Astrocyte (in vitro differentiated cells and primary cell): ENCODE measurements at regions not wholly inside any gene's neighbourhood (a gene's known extent, or its start where the extent isn't known, plus 50 kb on each side); places are given as distances from the start of the nearest gene placed in this dataset.

ENCODE experiments used
- DNase-seq: peaks from one replicate; pipeline ENCODE4 v3.0.0-alpha.2; 2010; ENCODE audit warnings: low read depth
- FAIRE-seq: peaks from 2 replicates; lab custom pipeline; 2011; peaks lifted over from hg19 to GRCh38; lab: Jason Lieb, UNC
- H2AFZ ChIP-seq: 2 replicates; pipeline ENCODE4 v1.6.0; 2012; ENCODE audit warnings: low read depth, low read length, inconsistent platforms
- H3K27ac ChIP-seq: 2 replicates; pipeline ENCODE4 v1.5.1; 2011; ENCODE audit warnings: low read depth, low read length, inconsistent platforms
- H3K27me3 ChIP-seq: 2 replicates; pipeline ENCODE4 v1.6.0; 2011; ENCODE audit warnings: low read length, inconsistent platforms; ENCODE audit not compliant: insufficient read depth
- H3K36me3 ChIP-seq: 2 replicates; pipeline ENCODE4 v1.5.1; 2011; ENCODE audit warnings: low read length, inconsistent platforms; ENCODE audit not compliant: insufficient read depth
- H3K4me1 ChIP-seq: 2 replicates; pipeline ENCODE4 v1.5.1; 2011; ENCODE audit warnings: low read length, inconsistent platforms; ENCODE audit not compliant: insufficient read depth
- H3K4me2 ChIP-seq: 2 replicates; pipeline ENCODE4 v1.6.0; 2012; ENCODE audit warnings: low read length, inconsistent platforms
- H3K4me3 ChIP-seq: 2 replicates; pipeline ENCODE4 v1.5.1; 2011; ENCODE audit warnings: low read depth, mild to moderate bottlenecking, low read length, inconsistent platforms; ENCODE audit not compliant: insufficient read depth
- H3K79me2 ChIP-seq: 2 replicates; pipeline ENCODE4 v1.6.0; 2012; ENCODE audit warnings: mild to moderate bottlenecking, low read length, inconsistent platforms; ENCODE audit not compliant: insufficient read depth
- H3K9ac ChIP-seq: 2 replicates; pipeline ENCODE4 v1.6.0; 2012; ENCODE audit warnings: mild to moderate bottlenecking, low read length, inconsistent platforms
- H3K9me3 ChIP-seq: 2 replicates; pipeline ENCODE4 v1.5.1; 2012; ENCODE audit warnings: low read depth, mild to moderate bottlenecking, low read length, inconsistent platforms; ENCODE audit not compliant: insufficient read depth
- H4K20me1 ChIP-seq: 2 replicates; pipeline ENCODE4 v1.6.0; 2012; ENCODE audit warnings: low read length, inconsistent platforms; ENCODE audit not compliant: insufficient read depth
- H3K27ac Mint-ChIP-seq: one replicate; pipeline ENCODE4 v1.8.0; 2021; ENCODE audit warnings: mild to moderate bottlenecking, mixed read lengths; ENCODE audit not compliant: unreplicated experiment
- H3K27me3 Mint-ChIP-seq: one replicate; pipeline ENCODE4 v1.8.0; 2021; ENCODE audit warnings: low read depth, mixed read lengths; ENCODE audit not compliant: unreplicated experiment
- H3K36me3 Mint-ChIP-seq: one replicate; pipeline ENCODE4 v1.8.0; 2021; ENCODE audit warnings: low read depth, mixed read lengths; ENCODE audit not compliant: unreplicated experiment
- H3K4me1 Mint-ChIP-seq: one replicate; pipeline ENCODE4 v1.8.0; 2021; ENCODE audit warnings: low read depth, mixed read lengths; ENCODE audit not compliant: unreplicated experiment
- H3K4me3 Mint-ChIP-seq: one replicate; pipeline ENCODE4 v1.8.0; 2021; ENCODE audit warnings: mild to moderate bottlenecking, moderate library complexity, mixed read lengths; ENCODE audit not compliant: unreplicated experiment
- H3K9me3 Mint-ChIP-seq: one replicate; pipeline ENCODE4 v1.8.0; 2021; ENCODE audit warnings: mild to moderate bottlenecking, mixed read lengths; ENCODE audit not compliant: unreplicated experiment
- EZH2 ChIP-seq: IDR thresholded peaks from 2 replicates; pipeline ENCODE4 v1.6.1; 2012; ENCODE audit warnings: mild to moderate bottlenecking, low read length, inconsistent platforms; ENCODE audit not compliant: insufficient read depth
- TF ChIP-seq, protein P1 (sequence below): IDR thresholded peaks from 2 replicates; pipeline ENCODE4 v1.5.1; 2011; ENCODE audit warnings: low read depth, mild to moderate bottlenecking, inconsistent platforms, low read length, moderate library complexity; ENCODE audit not compliant: insufficient read depth

- no peak overlapping the region for H3K4me3 Mint-ChIP-seq
- no peak overlapping the region for H3K4me3 ChIP-seq
- peak overlapping the region; percentile 68 for H3K27ac Mint-ChIP-seq
- no peaks in the 10 kb centered on the region for H3K27me3 Mint-ChIP-seq
- H3K27me3 ChIP-seq, result peaks cover 2% of the 10 kb centered on the region
- TF ChIP-seq, protein P1, sequence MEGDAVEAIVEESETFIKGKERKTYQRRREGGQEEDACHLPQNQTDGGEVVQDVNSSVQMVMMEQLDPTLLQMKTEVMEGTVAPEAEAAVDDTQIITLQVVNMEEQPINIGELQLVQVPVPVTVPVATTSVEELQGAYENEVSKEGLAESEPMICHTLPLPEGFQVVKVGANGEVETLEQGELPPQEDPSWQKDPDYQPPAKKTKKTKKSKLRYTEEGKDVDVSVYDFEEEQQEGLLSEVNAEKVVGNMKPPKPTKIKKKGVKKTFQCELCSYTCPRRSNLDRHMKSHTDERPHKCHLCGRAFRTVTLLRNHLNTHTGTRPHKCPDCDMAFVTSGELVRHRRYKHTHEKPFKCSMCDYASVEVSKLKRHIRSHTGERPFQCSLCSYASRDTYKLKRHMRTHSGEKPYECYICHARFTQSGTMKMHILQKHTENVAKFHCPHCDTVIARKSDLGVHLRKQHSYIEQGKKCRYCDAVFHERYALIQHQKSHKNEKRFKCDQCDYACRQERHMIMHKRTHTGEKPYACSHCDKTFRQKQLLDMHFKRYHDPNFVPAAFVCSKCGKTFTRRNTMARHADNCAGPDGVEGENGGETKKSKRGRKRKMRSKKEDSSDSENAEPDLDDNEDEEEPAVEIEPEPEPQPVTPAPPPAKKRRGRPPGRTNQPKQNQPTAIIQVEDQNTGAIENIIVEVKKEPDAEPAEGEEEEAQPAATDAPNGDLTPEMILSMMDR, result no peak
- TF ChIP-seq EZH2, result no peak
- no peak for FAIRE-seq
- H3K36me3 ChIP-seq, result no peaks in the 10 kb centered on the region
- no peaks in the 10 kb centered on the region for H4K20me1 ChIP-seq
- peaks cover 9% of the 10 kb centered on the region for H3K4me1 ChIP-seq
- no peak overlapping the region for H3K27ac ChIP-seq
- H3K4me1 Mint-ChIP-seq, result peaks cover 13% of the 10 kb centered on the region
- H3K9ac ChIP-seq, result no peak overlapping the region
- DNase-seq, result no peak
- no peak overlapping the region for H3K4me2 ChIP-seq
- no peaks in the 10 kb centered on the region for H3K9me3 ChIP-seq
- no peaks in the 10 kb centered on the region for H3K79me2 ChIP-seq
- H2AFZ ChIP-seq, result no peak overlapping the region
- H3K9me3 Mint-ChIP-seq, result no peaks in the 10 kb centered on the region
- H3K36me3 Mint-ChIP-seq, result no peaks in the 10 kb centered on the region
Measured at GRCh38 chr12:63318933-63319332, 167.9 kb upstream of the AVPR1A start.

GRCh38 chr12:63318313-63318712 is 167.3 kb upstream of the AVPR1A start:
- Histone ChIP-seq H3K27me3 (peaks cover 2% of the 10 kb centered on the region), H3K27ac (no peak overlapping the region), H3K36me3 (no peaks in the 10 kb centered on the region), H3K4me3 (no peak overlapping the region), H2AFZ (no peak overlapping the region), H3K79me2 (no peaks in the 10 kb centered on the region), H3K4me2 (no peak overlapping the region), H4K20me1 (no peaks in the 10 kb centered on the region), H3K9me3 (no peaks in the 10 kb centered on the region), H3K4me1 (peaks cover 9% of the 10 kb centered on the region), H3K9ac (no peak overlapping the region)
- no peak overlapping the region for H3K27ac Mint-ChIP-seq
- FAIRE-seq (no peak), DNase-seq (no peak)
- TF ChIP-seq, protein P1, result no peak
- no peak for TF ChIP-seq EZH2
- no peaks in the 10 kb centered on the region for H3K9me3 Mint-ChIP-seq
- no peaks in the 10 kb centered on the region for H3K27me3 Mint-ChIP-seq
- H3K4me1 Mint-ChIP-seq, result peaks cover 13% of the 10 kb centered on the region
- H3K36me3 Mint-ChIP-seq, result no peaks in the 10 kb centered on the region
- no peak overlapping the region for H3K4me3 Mint-ChIP-seq

DNA sequence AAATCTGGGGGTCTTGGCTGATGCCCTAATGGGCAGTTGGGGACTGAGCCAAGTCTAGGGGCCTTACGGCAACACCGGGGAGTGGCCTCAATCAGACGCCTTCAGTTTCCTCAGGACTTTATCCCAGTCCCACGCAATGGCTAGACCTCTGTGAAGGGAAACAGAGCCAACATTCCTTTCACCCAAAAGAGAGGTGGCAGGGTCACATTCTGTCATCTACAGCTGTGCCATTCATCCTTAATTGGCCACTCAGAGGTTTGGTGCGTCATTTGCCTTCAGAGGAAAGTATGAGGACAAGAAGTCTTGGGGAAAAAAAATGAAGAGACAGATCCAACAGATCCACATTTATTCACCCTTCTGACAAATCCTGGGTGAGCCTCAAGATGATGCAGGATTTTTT is 166.9 kb upstream of the AVPR1A start:
- Histone ChIP-seq H3K27ac (no peak overlapping the region), H3K4me3 (no peak overlapping the region), H2AFZ (no peak overlapping the region), H4K20me1 (no peaks in the 10 kb centered on the region), H3K27me3 (peaks cover 2% of the 10 kb centered on the region), H3K36me3 (no peaks in the 10 kb centered on the region), H3K4me2 (no peak overlapping the region), H3K9ac (no peak overlapping the region), H3K4me1 (peaks cover 9% of the 10 kb centered on the region), H3K79me2 (no peaks in the 10 kb centered on the region), H3K9me3 (no peaks in the 10 kb centered on the region)
- DNase-seq (no peak), FAIRE-seq (no peak)
- no peak for TF ChIP-seq EZH2
- TF ChIP-seq, protein P1, result no peak
- H3K36me3 Mint-ChIP-seq, result no peaks in the 10 kb centered on the region
- no peaks in the 10 kb centered on the region for H3K27me3 Mint-ChIP-seq
- no peak overlapping the region for H3K27ac Mint-ChIP-seq
- no peak overlapping the region for H3K4me3 Mint-ChIP-seq
- H3K9me3 Mint-ChIP-seq, result no peaks in the 10 kb centered on the region
- peaks cover 13% of the 10 kb centered on the region for H3K4me1 Mint-ChIP-seq
